Endothelial cell (in vitro differentiated cells): ENCODE measurements at regions not wholly inside any gene's neighbourhood (a gene's known extent, or its start where the extent isn't known, plus 50 kb on each side); places are given as distances from the start of the nearest gene placed in this dataset.

Source experiments
- DNase-seq: peaks from one replicate; pipeline ENCODE4 v3.0.0; 2021; ENCODE audit warnings: low spot score
- H3K27ac Mint-ChIP-seq: one replicate; pipeline ENCODE4 v1.8.0; 2021; ENCODE audit warnings: mixed read lengths, inconsistent platforms; ENCODE audit not compliant: unreplicated experiment
- H3K27me3 Mint-ChIP-seq: one replicate; pipeline ENCODE4 v1.8.0; 2021; ENCODE audit warnings: mild to moderate bottlenecking, moderate library complexity, mixed read lengths, inconsistent platforms; ENCODE audit not compliant: unreplicated experiment
- H3K36me3 Mint-ChIP-seq: one replicate; pipeline ENCODE4 v1.8.0; 2021; ENCODE audit warnings: mild to moderate bottlenecking, low read depth, mixed read lengths, inconsistent platforms; ENCODE audit not compliant: unreplicated experiment
- H3K4me1 Mint-ChIP-seq: one replicate; pipeline ENCODE4 v1.8.0; 2021; ENCODE audit warnings: mild to moderate bottlenecking, mixed read lengths, inconsistent platforms; ENCODE audit not compliant: unreplicated experiment
- H3K4me3 Mint-ChIP-seq: one replicate; pipeline ENCODE4 v1.8.0; 2021; ENCODE audit warnings: mild to moderate bottlenecking, mixed read lengths, inconsistent platforms; ENCODE audit not compliant: unreplicated experiment
- H3K9me3 Mint-ChIP-seq: one replicate; pipeline ENCODE4 v1.8.0; 2021; ENCODE audit warnings: mixed read lengths, inconsistent platforms; ENCODE audit not compliant: unreplicated experiment
- CTCF ChIP-seq: fragments of 200-600 bp; sonication (generic); IDR thresholded peaks from one replicate; pipeline ENCODE4 v1.5.0; 2021; ENCODE audit warnings: antibody characterized with exemption; ENCODE audit not compliant: unreplicated experiment

DNA sequence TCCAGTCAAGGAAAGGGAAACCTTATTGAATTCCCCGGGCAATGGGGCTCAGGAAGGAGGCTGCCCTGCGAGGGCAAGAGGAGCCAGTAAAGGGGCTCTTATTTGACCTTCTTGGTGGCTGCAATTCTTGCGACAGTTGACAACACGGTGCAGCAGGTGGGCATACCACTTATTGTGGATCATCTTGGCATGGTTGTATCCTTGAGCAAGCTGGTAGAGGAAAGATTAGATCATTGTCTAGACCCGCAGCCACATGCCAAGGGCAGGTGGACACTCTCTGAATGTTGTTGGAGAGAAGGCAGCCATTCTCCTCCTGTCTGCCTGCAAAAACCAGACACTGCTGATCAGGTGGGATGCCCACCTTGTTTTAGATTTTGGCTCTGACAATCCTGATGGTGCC is 170.2 kb upstream of the CHST9 start:
- no peak overlapping the region for H3K4me3 Mint-ChIP-seq
- H3K27me3 Mint-ChIP-seq: no peaks in the 10 kb centered on the region
- no peaks in the 10 kb centered on the region for H3K36me3 Mint-ChIP-seq

DNA sequence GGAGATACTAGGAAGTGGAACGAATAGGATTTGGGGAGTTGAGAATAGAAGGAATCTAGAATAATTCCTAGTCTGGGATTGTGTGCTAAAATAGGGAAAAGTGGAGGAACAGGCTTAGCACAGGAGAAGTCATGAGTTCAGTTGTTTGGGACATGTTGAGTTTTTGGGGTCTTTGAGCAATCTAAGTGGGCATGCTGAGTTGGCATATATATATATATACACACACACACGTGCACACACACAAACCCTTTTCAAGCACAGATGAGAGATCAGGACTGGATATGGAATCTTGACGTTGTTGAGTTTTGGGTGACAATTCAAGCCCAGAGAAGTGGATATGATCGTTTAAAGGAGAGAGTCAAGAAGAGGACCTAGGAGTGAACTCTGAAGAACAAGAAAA is 168.2 kb upstream of the CHST9 start:
- Mint-ChIP-seq H3K36me3 (no peaks in the 10 kb centered on the region), H3K9me3 (no peaks in the 10 kb centered on the region), H3K4me1 (peaks cover 4% of the 10 kb centered on the region), H3K4me3 (no peak overlapping the region), H3K27me3 (peaks cover 2% of the 10 kb centered on the region), H3K27ac (no peak overlapping the region)
- no peak for TF ChIP-seq CTCF
- DNase-seq: no peak

More for the DNA sequence above, 170.2 kb upstream of the CHST9 start:
- Mint-ChIP-seq H3K4me1 (peaks cover 4% of the 10 kb centered on the region), H3K27ac (no peak overlapping the region), H3K9me3 (no peaks in the 10 kb centered on the region)
- no peak for TF ChIP-seq CTCF
- DNase-seq: no peak

DNA sequence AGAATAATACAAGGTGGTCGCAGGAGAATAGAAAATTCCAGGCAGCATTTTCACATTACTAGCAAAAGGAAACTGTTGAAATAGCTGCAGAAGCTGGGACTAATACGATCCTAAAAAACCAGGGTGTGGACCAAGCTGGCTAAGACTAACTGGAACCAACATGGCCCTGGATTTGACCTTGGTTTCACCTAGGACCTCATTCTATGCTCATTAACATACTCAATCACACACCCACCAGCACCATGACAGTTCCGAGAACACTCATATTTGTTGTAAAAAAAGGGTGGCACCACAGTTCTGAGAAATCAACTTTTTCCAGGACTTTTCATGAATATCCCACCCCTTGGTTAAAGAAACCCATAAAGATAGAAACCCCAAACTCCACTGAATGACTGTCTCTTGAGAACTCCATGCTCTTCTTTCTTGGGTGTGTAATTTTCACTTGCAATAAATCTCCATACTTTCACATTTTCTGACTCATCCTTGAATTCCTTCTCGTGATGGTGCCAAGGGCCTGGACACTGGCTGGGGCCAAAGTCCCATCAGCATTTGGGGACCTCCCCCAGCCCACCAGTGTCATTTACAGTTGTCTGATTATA is 164.3 kb upstream of the CHST9 start:
- Mint-ChIP-seq H3K4me1 (peaks cover 4% of the 10 kb centered on the region), H3K4me3 (no peak overlapping the region), H3K27me3 (peaks cover 2% of the 10 kb centered on the region), H3K9me3 (no peaks in the 10 kb centered on the region), H3K27ac (no peak overlapping the region), H3K36me3 (no peaks in the 10 kb centered on the region)
- no peak for TF ChIP-seq CTCF
- no peak for DNase-seq

DNA sequence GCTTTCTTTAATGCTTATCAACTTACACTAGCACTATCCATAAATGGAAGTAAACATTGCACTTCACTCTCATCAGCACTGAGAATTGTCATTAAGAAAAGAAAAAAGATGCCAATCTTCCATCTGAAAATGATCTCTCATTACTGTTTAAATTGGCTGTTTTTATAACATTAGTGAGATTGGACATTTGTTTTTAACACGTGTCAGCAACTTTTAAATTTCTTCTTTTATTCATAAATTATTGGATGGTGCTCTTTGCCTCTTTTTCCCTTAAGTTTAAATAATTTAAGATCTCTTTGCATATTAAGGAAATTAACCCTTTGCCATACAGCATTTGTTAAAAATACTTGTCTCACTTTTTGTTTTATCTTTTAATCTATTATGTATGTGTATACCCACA is 146.5 kb upstream of the CHST9 start:
- Mint-ChIP-seq H3K27ac (no peak overlapping the region), H3K27me3 (peaks cover 2% of the 10 kb centered on the region), H3K9me3 (no peaks in the 10 kb centered on the region), H3K36me3 (peaks cover 4% of the 10 kb centered on the region), H3K4me3 (no peak overlapping the region), H3K4me1 (peaks cover 3% of the 10 kb centered on the region)
- no peak for TF ChIP-seq CTCF
- no peak for DNase-seq

GRCh38 chr18:27314996-27315395 is 129.9 kb upstream of the CHST9 start:
- Mint-ChIP-seq H3K27ac (no peak overlapping the region), H3K9me3 (no peaks in the 10 kb centered on the region), H3K36me3 (no peaks in the 10 kb centered on the region), H3K4me3 (no peak overlapping the region), H3K27me3 (no peaks in the 10 kb centered on the region), H3K4me1 (no peaks in the 10 kb centered on the region)
- DNase-seq: no peak
- TF ChIP-seq CTCF: no peak
